ENCODE measurements at regions not wholly inside any gene's neighbourhood (a gene's known extent, or its start where the extent isn't known, plus 50 kb on each side); places are given as distances from the start of the nearest gene placed in this dataset.

DNA sequence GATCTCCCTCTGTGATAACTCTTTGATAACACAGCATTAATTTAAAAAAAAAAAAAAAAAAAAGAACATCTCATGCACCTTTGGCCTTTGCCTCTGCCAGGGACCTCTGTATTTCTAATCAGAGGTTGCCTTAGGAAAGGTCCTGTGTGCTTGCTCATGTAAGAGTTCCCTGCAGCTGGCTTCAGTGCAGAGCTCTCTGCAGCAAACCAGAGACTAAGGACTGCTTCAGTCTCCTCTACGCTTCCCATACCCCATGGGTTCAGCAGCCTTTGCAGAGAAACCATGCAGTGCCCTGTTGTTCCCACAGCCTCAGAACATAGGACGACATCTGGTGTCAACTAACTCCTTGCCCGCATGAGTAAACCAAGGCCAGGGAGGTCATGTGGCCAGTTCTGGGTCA lies 236.6 kb upstream of the KLHL29 start:
- Mint-ChIP-seq H3K36me3 (no peaks in the 10 kb centered on the region), H3K27me3 (ENCODE audit: insufficient read depth, low read depth) (peaks cover 3% of the 10 kb centered on the region), H3K9me3 (no peaks in the 10 kb centered on the region), H3K4me1 (peaks cover 6% of the 10 kb centered on the region), H3K27ac (no peak overlapping the region), H3K4me3 (no peak overlapping the region)
- Histone ChIP-seq H3K79me2 (ENCODE audit: low read depth) (no peaks in the 10 kb centered on the region), H3F3A (ENCODE audit: low read depth) (no peaks in the 10 kb centered on the region), H4K20me1 (ENCODE audit: low read depth) (no peaks in the 10 kb centered on the region), H3K4me1 (no peaks in the 10 kb centered on the region), H3K36me3 (no peaks in the 10 kb centered on the region), H2AFZ (replicated peaks) (no peak overlapping the region), H3K27ac (no peak overlapping the region), H3K4me2 (no peak overlapping the region), H3K27me3 (no peaks in the 10 kb centered on the region), H3K9ac (no peak overlapping the region), H3K9me3 (ENCODE audit: low read depth) (no peaks in the 10 kb centered on the region), H3K4me3 (no peak overlapping the region)
- no peak for TF ChIP-seq EZH2phosphoT487 (IDR thresholded peaks at IDR 0.05)
- TF ChIP-seq EZH2 (IDR thresholded peaks at IDR 0.05), result no peak
- TF ChIP-seq CTCF (IDR thresholded peaks at IDR 0.05), result no peak
- DNase-seq (ENCODE audit: low spot score), result no peak

- peaks cover 6% of the 10 kb centered on the region for H3K4me1 Mint-ChIP-seq
- Histone ChIP-seq H3K4me3 (no peak overlapping the region), H3K36me3 (no peaks in the 10 kb centered on the region)
Observed at GRCh38 chr2:23149777-23150176, 235.2 kb upstream of the KLHL29 start.

GRCh38 chr2:23153484-23153883 lies 231.5 kb upstream of the KLHL29 start:
- H3K4me3 ChIP-seq, result no peak overlapping the region
- H3K9me3 ChIP-seq (ENCODE audit: low read depth), result no peaks in the 10 kb centered on the region
- H3K4me2 ChIP-seq, result no peak overlapping the region
- no peaks in the 10 kb centered on the region for H3K79me2 ChIP-seq (ENCODE audit: low read depth)
- H3K27me3 ChIP-seq, result no peaks in the 10 kb centered on the region
- H2AFZ ChIP-seq (replicated peaks), result no peak overlapping the region
- H3K9ac ChIP-seq, result no peak overlapping the region
- Mint-ChIP-seq H3K36me3 (no peaks in the 10 kb centered on the region), H3K4me1 (peaks cover 4% of the 10 kb centered on the region), H3K27me3 (ENCODE audit: insufficient read depth, low read depth) (no peaks in the 10 kb centered on the region), H3K4me3 (no peak overlapping the region), H3K27ac (no peak overlapping the region), H3K9me3 (no peaks in the 10 kb centered on the region)
- DNase-seq (ENCODE audit: low spot score), result no peak
- no peak for TF ChIP-seq EZH2phosphoT487 (IDR thresholded peaks at IDR 0.05)
- TF ChIP-seq EZH2 (IDR thresholded peaks at IDR 0.05), result no peak
- TF ChIP-seq CTCF (IDR thresholded peaks at IDR 0.05), result no peak
- no peaks in the 10 kb centered on the region for H3K4me1 ChIP-seq
- H3K27ac ChIP-seq, result no peak overlapping the region
- H3F3A ChIP-seq (ENCODE audit: low read depth), result no peaks in the 10 kb centered on the region
- no peaks in the 10 kb centered on the region for H3K36me3 ChIP-seq
- no peaks in the 10 kb centered on the region for H4K20me1 ChIP-seq (ENCODE audit: low read depth)

More at GRCh38 chr2:23149777-23150176, 235.2 kb upstream of the KLHL29 start:
- H3K27ac Mint-ChIP-seq, result no peak overlapping the region
- peaks cover 3% of the 10 kb centered on the region for H3K27me3 Mint-ChIP-seq (ENCODE audit: insufficient read depth, low read depth)
- H2AFZ ChIP-seq (replicated peaks), result no peak overlapping the region
- no peak overlapping the region for H3K27ac ChIP-seq
- TF ChIP-seq EZH2 (IDR thresholded peaks at IDR 0.05) (no peak), EZH2phosphoT487 (IDR thresholded peaks at IDR 0.05) (no peak), CTCF (IDR thresholded peaks at IDR 0.05) (no peak)
- H3K4me3 Mint-ChIP-seq, result no peak overlapping the region
- DNase-seq (ENCODE audit: low spot score), result no peak
- H3K4me2 ChIP-seq, result no peak overlapping the region
- H3K9me3 Mint-ChIP-seq, result no peaks in the 10 kb centered on the region
- no peaks in the 10 kb centered on the region for H3F3A ChIP-seq (ENCODE audit: low read depth)
- no peaks in the 10 kb centered on the region for H3K9me3 ChIP-seq (ENCODE audit: low read depth)
- no peaks in the 10 kb centered on the region for H3K4me1 ChIP-seq
- H3K9ac ChIP-seq, result no peak overlapping the region
- no peaks in the 10 kb centered on the region for H3K27me3 ChIP-seq
- H3K79me2 ChIP-seq (ENCODE audit: low read depth), result no peaks in the 10 kb centered on the region
- no peaks in the 10 kb centered on the region for H3K36me3 Mint-ChIP-seq
- H4K20me1 ChIP-seq (ENCODE audit: low read depth), result no peaks in the 10 kb centered on the region
